ENCODE measurements at regions not wholly inside any gene's neighbourhood (a gene's known extent, or its start where the extent isn't known, plus 50 kb on each side); places are given as distances from the start of the nearest gene placed in this dataset.

GRCh38 chr9:18235181-18235908 is 238.6 kb upstream of the ADAMTSL1 start:
- TF ChIP-seq ZNF614 (CRISPR knock-in tag; IDR thresholded peaks at IDR 0.05; ENCODE audit: borderline replicate concordance) (no peak), ZNF468 (CRISPR knock-in tag; IDR thresholded peaks at IDR 0.05) (no peak), UBTF (CRISPR knock-in tag; IDR thresholded peaks at IDR 0.05) (no peak)
- FAIRE-seq: no peak

GRCh38 chr9:18236336-18236735 is 237.6 kb upstream of the ADAMTSL1 start:
- CTCF ChIA-PET (ENCODE audit: low intra/inter-chr PET ratio, low total read pairs): no interaction called here
- no peak for FAIRE-seq
- H3K9me3 ChIP-seq (ENCODE audit: low read length): no peaks in the 10 kb centered on the region
- TF ChIP-seq RBFOX2 (IDR thresholded peaks at IDR 0.05; ENCODE audit: low read depth, low read length) (no peak), SMC3 (IDR thresholded peaks at IDR 0.05; ENCODE audit: low read length) (no peak), MXD1 (CRISPR knock-in tag; IDR thresholded peaks at IDR 0.05) (no peak), PRPF4 (IDR thresholded peaks at IDR 0.05; ENCODE audit: low read depth, low read length, poor library complexity, severe bottlenecking) (no peak), LRRFIP1 (CRISPR knock-in tag; conservative IDR thresholded peaks at IDR 0.05) (no peak), PAF1 (CRISPR knock-in tag; IDR thresholded peaks at IDR 0.05) (no peak), TEAD3 (CRISPR knock-in tag; optimal IDR thresholded peaks at IDR 0.05; ENCODE audit: borderline replicate concordance) (no peak), HIVEP1 (CRISPR knock-in tag; IDR thresholded peaks at IDR 0.05) (no peak), PLSCR1 (CRISPR knock-in tag; IDR thresholded peaks at IDR 0.05; ENCODE audit: borderline replicate concordance) (no peak)

More at GRCh38 chr9:18235181-18235908, 238.6 kb upstream of the ADAMTSL1 start:
- Histone ChIP-seq H3K36me3 (replicated peaks in 1 of 2; ENCODE audit: control insufficient read depth in 1 of 2, insufficient read depth in 2 of 2, low read length in 2 of 2) (no peaks in the 10 kb centered on the region), H3K9ac (ENCODE audit: insufficient read depth, low read depth, low read length) (no peak overlapping the region), H3K9me3 (ENCODE audit: low read length) (no peaks in the 10 kb centered on the region), H3K4me2 (ENCODE audit: low read depth, low read length) (no peak overlapping the region), H3K4me1 (ENCODE audit: insufficient read depth, low read length) (no peaks in the 10 kb centered on the region), H3K27me3 (ENCODE audit: control insufficient read depth in 1 of 2, insufficient read depth in 2 of 2, low read length in 2 of 2) (no peaks in the 10 kb centered on the region; a peak in 1 of 5 replicates), H3K27ac (ENCODE audit: extremely low read length, insufficient read depth, low read length) (no peak overlapping the region), H3K4me3 (replicated peaks in 1 of 3; ENCODE audit: insufficient read depth in 1 of 3, low read depth in 2 of 3, low read length in 3 of 3) (no peak overlapping the region), H3K79me2 (ENCODE audit: insufficient read depth, low read length) (no peaks in the 10 kb centered on the region), H4K20me1 (ENCODE audit: insufficient read depth, low read length) (no peaks in the 10 kb centered on the region), H2AFZ (ENCODE audit: low read length) (no peak overlapping the region)
- no peak for DNase-seq (ENCODE audit: low spot score)
- CTCF ChIA-PET (ENCODE audit: low intra/inter-chr PET ratio, low total read pairs): no interaction called here
- WGBS (ENCODE audit: low lambda C conversion rate): 2% methylated on average over 6 of the region's 6 CpGs
- no TSS peak for BruUV-seq (replicated peaks)
- in situ Hi-C loops (cut with HindIII; ENCODE audit: extremely low pct_ligation_motif_present, low pct_unique_long_range_greater_than_20kb): no loop called here
- intact Hi-C loops (cut with micrococcal nuclease; ENCODE audit: unreplicated experiment): no loop called here
- POLR2A ChIA-PET: no interaction called here
- ATAC-seq: no peak

More at GRCh38 chr9:18236336-18236735, 237.6 kb upstream of the ADAMTSL1 start:
- Histone ChIP-seq H3K4me2 (ENCODE audit: low read depth, low read length) (no peak overlapping the region), H3K4me1 (ENCODE audit: insufficient read depth, low read length) (no peaks in the 10 kb centered on the region), H3K36me3 (replicated peaks in 1 of 2; ENCODE audit: control insufficient read depth in 1 of 2, insufficient read depth in 2 of 2, low read length in 2 of 2) (no peaks in the 10 kb centered on the region), H3K4me3 (replicated peaks in 1 of 3; ENCODE audit: insufficient read depth in 1 of 3, low read depth in 2 of 3, low read length in 3 of 3) (no peak overlapping the region), H4K20me1 (ENCODE audit: insufficient read depth, low read length) (no peaks in the 10 kb centered on the region), H3K27ac (ENCODE audit: extremely low read length, insufficient read depth, low read length) (no peak overlapping the region), H3K27me3 (ENCODE audit: control insufficient read depth in 1 of 2, insufficient read depth in 2 of 2, low read length in 2 of 2) (no peaks in the 10 kb centered on the region; a peak in 1 of 5 replicates), H3K79me2 (ENCODE audit: insufficient read depth, low read length) (no peaks in the 10 kb centered on the region), H3K9ac (ENCODE audit: insufficient read depth, low read depth, low read length) (no peak overlapping the region), H2AFZ (ENCODE audit: low read length) (no peak overlapping the region)
- in situ Hi-C loops (cut with HindIII; ENCODE audit: extremely low pct_ligation_motif_present, low pct_unique_long_range_greater_than_20kb) (no loop called here), intact Hi-C loops (cut with micrococcal nuclease; ENCODE audit: unreplicated experiment) (no loop called here)
- 7% methylated on average over 3 of the region's 3 CpGs for WGBS (ENCODE audit: low lambda C conversion rate)
- POLR2A ChIA-PET: no interaction called here
- ATAC-seq: no peak
- no peak for DNase-seq (ENCODE audit: low spot score)
- BruUV-seq (replicated peaks): no TSS peak

Data from HepG2 (cell line).